NAMALWA (cell line): ENCODE measurements at regions not wholly inside any gene's neighbourhood (a gene's known extent, or its start where the extent isn't known, plus 50 kb on each side); places are given as distances from the start of the nearest gene placed in this dataset.
"Not testable (repeated sequence)": the region's sequence is repeated elsewhere in the genome, so short reads cannot be mapped to it uniquely, and the experiment has no call there.

Source experiments
- DNase-seq: peaks from one replicate; pipeline ENCODE4 v3.0.0-alpha.2; 2015; ENCODE audit warnings: low spot score

- no peak for DNase-seq
These were observed 52.6 kb upstream of the ICA1 start for GRCh38 chr7:8314566-8314965.

- no peak for DNase-seq
These were observed 57.1 kb upstream of the ICA1 start for GRCh38 chr7:8319115-8319514.

GRCh38 chr7:8320174-8320573 lies 58.2 kb upstream of the ICA1 start:
- no peak for DNase-seq

GRCh38 chr7:8321312-8321711 lies 59.3 kb upstream of the ICA1 start:
- DNase-seq: no peak

- no peak for DNase-seq
These were observed 60.7 kb upstream of the ICA1 start for GRCh38 chr7:8322667-8323066.

- DNase-seq: no peak
These were observed 63.1 kb upstream of the ICA1 start for GRCh38 chr7:8325067-8325466.

- DNase-seq: no peak
These were observed 65.2 kb upstream of the ICA1 start for GRCh38 chr7:8327199-8327598.

GRCh38 chr7:8338206-8338605 lies 76.2 kb upstream of the ICA1 start:
- DNase-seq: no peak

GRCh38 chr7:8343556-8343955 lies 81.6 kb upstream of the ICA1 start:
- DNase-seq: no peak

- not testable (repeated sequence) for DNase-seq
These were observed 85.4 kb upstream of the ICA1 start for GRCh38 chr7:8347395-8347794.

- DNase-seq: not testable (repeated sequence)
These were observed 81.8 kb upstream of the NXPH1 start for GRCh38 chr7:8351654-8352053.

GRCh38 chr7:8353991-8354390 lies 79.4 kb upstream of the NXPH1 start:
- no peak for DNase-seq

GRCh38 chr7:8354503-8354902 lies 78.9 kb upstream of the NXPH1 start:
- no peak for DNase-seq

- DNase-seq: no peak
These were observed 77.3 kb upstream of the NXPH1 start for GRCh38 chr7:8356071-8356470.

- DNase-seq: no peak
These were observed 75.9 kb upstream of the NXPH1 start for GRCh38 chr7:8357536-8357935.

- DNase-seq: no peak
These were observed 72.8 kb upstream of the NXPH1 start for GRCh38 chr7:8360564-8361153.

GRCh38 chr7:8362723-8363369 lies 70.6 kb upstream of the NXPH1 start:
- no peak for DNase-seq

GRCh38 chr7:8363407-8364015 lies 69.9 kb upstream of the NXPH1 start:
- no peak for DNase-seq

GRCh38 chr7:8365499-8366110 lies 67.8 kb upstream of the NXPH1 start:
- DNase-seq: peak; percentile 54

GRCh38 chr7:8368007-8368406 lies 65.4 kb upstream of the NXPH1 start:
- not testable (repeated sequence) for DNase-seq

- no peak for DNase-seq
These were observed 61.7 kb upstream of the NXPH1 start for GRCh38 chr7:8371742-8372141.

- no peak for DNase-seq
These were observed 59.6 kb upstream of the NXPH1 start for GRCh38 chr7:8373851-8374250.

- no peak for DNase-seq
These were observed 54.9 kb upstream of the NXPH1 start for GRCh38 chr7:8378349-8379019.
